Fibroblast of skin of back (primary cell): ENCODE measurements at regions not wholly inside any gene's neighbourhood (a gene's known extent, or its start where the extent isn't known, plus 50 kb on each side); places are given as distances from the start of the nearest gene placed in this dataset.
"Not testable (repeated sequence)": the region's sequence is repeated elsewhere in the genome, so short reads cannot be mapped to it uniquely, and the experiment has no call there.

Experiments used
- DNase-seq: peaks from one replicate; pipeline ENCODE4 v3.0.0-alpha.2; 2013

DNA sequence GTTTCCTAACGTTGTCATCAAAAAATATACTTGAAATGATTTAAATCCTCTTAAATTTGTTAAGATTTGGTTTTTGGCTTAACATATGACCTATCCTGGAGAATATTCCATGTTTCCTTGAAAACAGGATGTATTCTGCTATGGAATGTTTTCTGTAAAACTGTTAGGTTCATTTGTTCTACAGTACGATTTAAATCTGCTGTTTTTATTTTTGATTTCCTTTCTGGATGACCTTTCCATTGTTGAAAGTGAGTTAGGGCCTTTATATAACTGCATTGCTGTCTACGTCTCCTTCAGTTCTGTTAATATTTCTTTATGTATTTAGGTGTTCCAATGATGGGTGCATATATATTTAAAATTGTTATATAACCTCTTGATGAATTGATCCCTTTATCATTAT lies 465.3 kb upstream of the ALCAM start:
- no peak for DNase-seq

GRCh38 chr3:104903064-104903463 lies 463.6 kb upstream of the ALCAM start:
- DNase-seq: no peak

GRCh38 chr3:104906001-104906639 lies 460.6 kb upstream of the ALCAM start:
- DNase-seq: no peak

DNA sequence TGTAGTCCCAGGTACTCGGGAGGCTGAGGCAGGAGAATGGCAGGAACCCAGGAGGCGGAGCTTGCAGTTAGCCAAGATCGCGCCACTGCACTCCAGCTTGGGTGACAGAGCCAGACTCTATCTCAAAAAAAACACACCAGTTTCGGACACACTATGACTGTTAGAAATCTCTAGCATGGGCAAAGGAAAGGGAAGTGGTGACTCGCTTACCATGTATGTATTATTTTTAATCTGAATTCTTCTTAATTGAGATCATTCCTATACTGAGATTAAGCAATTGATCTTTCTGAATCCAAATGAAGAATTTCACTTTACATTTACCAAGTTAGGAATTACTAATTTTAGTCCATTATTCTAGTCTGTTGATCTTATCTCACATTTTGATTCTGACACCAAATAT lies 459.2 kb upstream of the ALCAM start:
- DNase-seq: peak; percentile 93

DNA sequence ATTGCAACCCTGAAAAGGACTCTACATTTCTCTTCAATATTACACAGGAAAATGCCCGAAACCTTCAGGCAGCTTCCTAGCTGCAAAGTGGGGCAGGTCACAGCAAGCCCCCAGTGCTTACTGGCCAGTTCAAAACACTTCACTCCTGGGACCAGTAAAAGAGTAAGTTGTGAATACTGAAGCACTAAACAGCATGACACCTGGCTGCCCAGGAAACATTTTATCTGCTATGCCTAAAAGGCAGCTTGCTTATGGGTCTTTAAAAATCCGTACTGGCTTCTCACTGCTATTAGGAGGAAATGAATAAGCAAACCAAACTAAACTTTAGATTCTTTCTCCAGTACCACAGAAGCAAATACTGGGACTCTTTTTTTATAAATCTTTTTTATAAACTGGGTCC lies 457.9 kb upstream of the ALCAM start:
- DNase-seq: peak; percentile 18

DNA sequence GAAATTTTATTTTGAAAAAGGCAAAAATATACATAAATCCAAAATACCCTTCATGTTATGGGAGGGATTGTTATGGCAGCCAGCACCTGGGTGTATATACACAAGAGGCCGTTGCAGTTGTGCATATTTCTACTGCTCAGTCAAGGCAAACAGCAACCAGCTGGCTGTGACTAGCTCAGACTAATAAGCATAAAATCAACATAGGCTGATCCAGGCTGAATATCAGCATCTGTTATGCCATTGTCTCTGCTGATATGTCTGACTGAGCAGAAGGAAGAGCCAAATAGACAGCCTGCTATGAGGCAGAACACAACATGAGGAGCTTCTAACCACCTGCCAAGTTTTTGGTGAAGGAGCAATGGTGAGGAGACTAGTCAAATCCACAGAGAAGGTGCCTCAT lies 457.5 kb upstream of the ALCAM start:
- DNase-seq: peak; percentile 77

DNA sequence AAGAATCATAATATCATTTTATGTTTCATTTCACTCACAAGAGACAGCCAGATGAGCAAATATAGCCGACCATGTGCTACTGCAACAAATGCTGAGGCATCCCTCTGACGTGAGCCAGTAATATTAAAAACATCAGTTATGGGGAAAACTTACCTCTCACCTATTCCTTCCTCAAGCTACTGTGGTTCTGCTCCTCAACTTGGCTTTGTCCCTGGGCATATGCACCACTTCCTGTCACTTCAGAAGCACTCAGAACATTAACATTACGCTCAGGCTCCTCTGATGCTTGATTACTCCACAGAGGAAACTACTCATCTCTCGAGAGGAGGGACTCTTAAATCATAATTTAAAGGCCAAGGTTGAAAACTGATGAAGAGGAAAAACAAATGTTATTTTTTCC lies 457.0 kb upstream of the ALCAM start:
- DNase-seq: peak; percentile 37

DNA sequence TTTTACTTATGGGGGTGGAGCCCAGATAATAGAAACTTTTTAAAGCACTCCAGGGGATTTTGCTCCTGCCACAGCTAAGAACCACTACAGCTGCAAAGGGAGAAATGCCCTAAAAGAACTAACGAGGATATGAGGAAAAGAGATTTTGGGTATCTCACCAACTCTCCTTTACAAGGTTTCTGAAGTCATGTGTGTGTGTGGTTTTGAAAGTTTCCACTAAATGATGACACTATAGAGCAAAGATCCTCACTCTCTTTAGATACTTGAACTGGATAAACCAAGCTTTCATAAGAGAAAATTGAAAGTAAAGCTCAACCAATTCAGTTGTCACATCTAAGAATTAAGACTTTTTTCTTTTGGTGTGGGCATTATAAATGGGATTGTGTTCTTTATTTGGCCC lies 455.3 kb upstream of the ALCAM start:
- no peak for DNase-seq

DNA sequence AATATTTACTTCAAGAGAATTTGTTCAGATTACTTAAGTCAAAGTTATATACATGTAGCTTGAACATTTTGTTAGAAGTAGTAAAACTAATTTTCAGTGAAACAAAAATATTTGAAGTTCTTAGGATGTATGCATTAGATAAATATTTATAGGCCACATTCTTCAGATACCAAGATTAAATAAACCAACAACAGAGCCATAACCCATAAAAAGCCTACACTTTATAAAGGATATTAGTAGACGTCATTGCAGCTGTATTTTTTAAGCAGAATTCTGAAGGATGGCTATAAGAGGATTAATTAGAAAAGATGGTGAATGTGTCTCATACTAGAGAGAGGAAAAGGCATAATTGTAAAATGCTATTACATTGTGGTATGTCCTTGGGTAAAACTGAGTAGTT lies 449.7 kb upstream of the ALCAM start:
- peak; percentile 68 for DNase-seq

GRCh38 chr3:104920512-104920911 lies 446.2 kb upstream of the ALCAM start:
- no peak for DNase-seq

DNA sequence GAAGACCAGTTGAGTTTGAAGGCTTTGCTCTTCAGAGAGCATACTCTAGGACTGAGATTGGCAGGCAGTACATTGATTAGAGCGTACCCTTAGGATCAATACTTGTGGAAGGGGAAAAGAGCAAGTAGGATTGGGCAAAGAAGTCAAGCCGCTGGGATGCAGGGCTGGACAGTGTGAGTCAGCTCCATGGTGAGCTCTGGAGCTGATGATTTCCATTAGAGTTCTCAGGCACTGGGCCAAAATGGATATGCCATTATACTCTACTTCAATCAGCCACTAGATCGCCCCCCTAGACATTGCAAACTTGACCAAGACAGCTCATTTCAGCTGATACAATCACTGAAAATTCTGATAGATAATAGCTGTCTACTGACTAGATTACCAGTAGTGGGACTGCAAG lies 432.7 kb upstream of the ALCAM start:
- DNase-seq: peak; percentile 30

- no peak for DNase-seq
Observed at GRCh38 chr3:104935613-104936012, 431.1 kb upstream of the ALCAM start.

DNA sequence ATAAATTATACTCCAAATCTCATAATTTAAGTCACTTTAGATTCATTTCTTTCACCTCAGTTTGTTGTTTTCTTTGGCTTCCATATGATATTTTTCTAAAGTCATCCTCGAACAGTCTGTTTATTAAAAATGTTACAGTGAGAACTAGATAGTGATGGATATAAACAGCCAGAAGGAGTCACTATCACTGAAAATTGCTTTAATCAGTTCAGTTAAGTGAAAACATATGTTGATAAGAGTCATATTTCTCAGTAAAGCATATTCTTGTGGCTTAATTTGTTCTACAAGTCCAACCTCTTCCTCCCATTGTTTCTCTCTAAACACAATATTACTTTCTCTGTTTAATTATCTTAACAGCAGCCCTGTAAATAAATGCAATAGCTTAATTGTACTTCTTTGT lies 427.5 kb upstream of the ALCAM start:
- DNase-seq: no peak

DNA sequence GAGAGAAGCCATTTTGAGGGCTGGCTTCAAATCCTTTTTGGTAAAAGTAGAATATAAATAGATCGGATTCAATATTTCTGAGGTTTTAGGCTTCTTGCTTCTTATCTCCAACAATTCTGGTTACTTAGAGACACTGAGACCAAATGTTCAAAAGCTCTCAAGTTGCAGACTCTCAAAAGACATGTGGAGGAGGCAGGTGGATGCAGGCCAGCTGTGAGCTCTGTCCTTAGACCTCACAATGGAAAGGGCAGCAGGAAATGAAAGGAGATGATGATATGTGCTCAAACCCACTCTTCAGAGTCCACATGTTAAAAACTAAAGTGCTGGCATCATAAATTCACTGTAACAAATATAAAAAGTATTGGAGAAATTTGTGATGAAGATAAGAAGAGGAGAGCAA lies 424.9 kb upstream of the ALCAM start:
- no peak for DNase-seq

DNA sequence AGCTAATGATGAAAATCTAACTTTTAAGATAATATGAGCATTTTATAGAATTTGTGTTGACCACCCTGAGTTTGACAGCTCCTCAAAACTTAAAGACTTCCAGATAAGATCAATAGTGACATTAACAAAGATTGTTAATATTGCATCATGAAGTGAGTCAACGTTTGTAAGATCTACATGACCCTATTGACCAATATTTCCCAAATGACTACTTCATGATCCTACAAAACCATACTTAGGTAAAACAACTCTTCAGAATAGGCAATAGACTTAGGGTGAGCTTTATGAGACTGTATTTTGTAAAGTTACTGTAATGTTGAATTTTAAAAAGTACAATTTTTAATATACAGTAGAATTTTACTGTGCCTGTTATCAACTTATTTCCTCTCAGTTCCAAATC lies 422.7 kb upstream of the ALCAM start:
- no peak for DNase-seq

DNA sequence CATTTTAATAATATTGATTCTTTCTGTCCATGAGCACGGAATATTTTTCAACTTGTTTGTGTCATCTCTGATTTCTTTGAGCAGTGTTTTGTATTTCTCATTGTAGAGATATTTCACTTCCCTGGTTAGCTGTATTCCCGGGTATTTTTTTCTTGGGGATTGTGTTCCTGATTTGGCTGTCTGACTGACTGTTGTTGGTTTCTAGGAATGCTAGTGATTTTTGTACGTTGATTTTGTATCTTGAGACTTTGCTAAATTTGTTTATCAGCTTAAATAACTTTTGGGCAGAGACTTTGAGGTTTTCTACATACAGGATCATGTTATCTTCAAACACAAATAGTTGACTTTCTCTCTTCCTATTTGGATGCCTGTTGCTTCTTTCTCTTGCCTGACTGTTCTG lies 418.8 kb upstream of the ALCAM start:
- DNase-seq: no peak

- not testable (repeated sequence) for DNase-seq
Observed at GRCh38 chr3:104949810-104950209, 416.9 kb upstream of the ALCAM start.

- DNase-seq: no peak
Observed at GRCh38 chr3:104951426-104951825, 415.3 kb upstream of the ALCAM start.

GRCh38 chr3:104952146-104952972 lies 414.4 kb upstream of the ALCAM start:
- DNase-seq: peak; percentile 97

DNA sequence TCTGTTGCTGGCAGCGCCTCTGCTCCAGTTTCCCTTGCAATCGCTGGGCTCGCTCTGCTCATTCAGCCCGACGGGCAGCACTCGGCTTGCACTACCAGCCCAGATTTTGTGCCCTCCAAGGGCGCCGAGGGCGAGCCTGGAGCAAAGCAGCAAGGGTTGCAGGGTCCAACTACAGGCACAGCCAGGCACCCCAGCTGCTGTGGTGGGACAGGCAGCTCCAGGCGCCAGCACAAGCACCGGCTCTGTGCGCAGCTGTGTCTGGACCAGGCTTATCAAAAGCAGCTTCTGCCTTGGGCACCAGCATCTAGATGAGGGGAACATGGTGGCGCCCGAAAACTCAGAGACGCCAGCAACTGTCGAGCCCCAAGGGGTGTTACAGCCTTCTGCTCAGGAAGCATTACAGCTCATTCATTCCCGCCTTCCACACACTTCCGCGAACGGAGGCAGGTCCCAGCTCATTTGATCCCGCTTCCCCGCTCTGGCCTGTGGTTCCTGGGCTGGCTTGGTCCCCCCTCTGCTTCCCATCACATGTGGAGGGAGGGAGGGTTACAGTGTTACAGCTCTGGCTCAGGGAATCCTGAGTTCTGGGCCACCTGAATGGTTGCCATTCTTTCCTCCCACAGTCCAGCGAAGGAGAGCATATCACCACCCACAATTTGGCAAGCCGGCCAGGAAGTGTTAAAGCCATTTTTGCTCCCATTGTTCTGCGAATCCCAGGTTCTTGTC lies 409.9 kb upstream of the ALCAM start:
- DNase-seq: no peak

GRCh38 chr3:104960579-104960978 lies 406.1 kb upstream of the ALCAM start:
- DNase-seq: peak; percentile 11

- no peak for DNase-seq
Observed at GRCh38 chr3:104961851-104962250, 404.9 kb upstream of the ALCAM start.

DNA sequence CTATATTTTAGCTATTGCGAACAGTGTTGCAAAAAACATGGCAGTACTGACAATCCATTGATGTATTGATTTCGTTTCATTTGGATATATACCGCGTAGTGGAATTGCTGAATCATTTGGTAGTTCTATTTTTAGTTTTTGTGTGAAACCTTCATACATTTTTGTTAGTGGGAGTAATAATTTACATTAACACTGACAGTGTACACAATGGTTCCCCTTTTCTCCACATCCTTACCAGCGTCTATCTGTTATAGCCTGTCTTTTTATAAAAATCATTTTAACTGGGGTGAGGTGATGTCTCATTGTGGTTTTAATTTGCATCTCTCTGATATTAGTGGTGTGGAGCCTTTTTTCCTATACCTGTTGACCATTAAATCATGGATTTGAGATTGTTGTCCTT lies 392.4 kb upstream of the ALCAM start:
- no peak for DNase-seq

- no peak for DNase-seq
Observed at GRCh38 chr3:104977719-104978118, 389.0 kb upstream of the ALCAM start.
